ENCODE measurements at regions not wholly inside any gene's neighbourhood (a gene's known extent, or its start where the extent isn't known, plus 50 kb on each side); places are given as distances from the start of the nearest gene placed in this dataset.

GRCh38 chr15:95043933-95044313 is 812.6 kb downstream of the MCTP2 start:
- Mint-ChIP-seq H3K9me3 (peaks cover 22% of the 10 kb centered on the region), H3K4me3 (no peak overlapping the region), H3K27me3 (ENCODE audit: low read depth) (peaks cover 4% of the 10 kb centered on the region), H3K4me1 (peaks cover 56% of the 10 kb centered on the region), H3K27ac (peak overlapping the region; percentile 83), H3K36me3 (peaks cover 29% of the 10 kb centered on the region)
- TF ChIP-seq ATF6 (CRISPR knock-in tag; IDR thresholded peaks at IDR 0.05) = no peak
- TF ChIP-seq ZSCAN18 (CRISPR knock-in tag; IDR thresholded peaks at IDR 0.05) = no peak
- no peak for TF ChIP-seq SOX15 (CRISPR knock-in tag; IDR thresholded peaks at IDR 0.05)
- no peak for TF ChIP-seq NR2C2 (CRISPR knock-in tag; IDR thresholded peaks at IDR 0.05)
- no peak for TF ChIP-seq JAZF1 (CRISPR knock-in tag; IDR thresholded peaks at IDR 0.05)
- no peak for TF ChIP-seq ESRRA (CRISPR knock-in tag; IDR thresholded peaks at IDR 0.05; ENCODE audit: borderline replicate concordance)
- no peak for TF ChIP-seq CREB1 (CRISPR knock-in tag; IDR thresholded peaks at IDR 0.05)
- no peak for TF ChIP-seq GABPB1 (CRISPR knock-in tag; IDR thresholded peaks at IDR 0.05)
- TF ChIP-seq HMGXB4 (CRISPR knock-in tag; IDR thresholded peaks at IDR 0.05) = no peak
- DNase-seq (ENCODE audit: low spot score) (no peak), ATAC-seq (no peak)
- POLR2A ChIA-PET = no interaction called here
- CTCF ChIA-PET = interaction anchor here (1.3 to 1.4 kb wide), 2 partner anchors 20 to 216 kb away, joined by 3 read pairs; no protein-coding TSS in a partner anchor

GRCh38 chr15:95044745-95045417 is 813.5 kb downstream of the MCTP2 start:
- DNase-seq (ENCODE audit: low spot score) (no peak), ATAC-seq (peak; percentile 60)
- Mint-ChIP-seq H3K9me3 (peaks cover 32% of the 10 kb centered on the region), H3K36me3 (peaks cover 35% of the 10 kb centered on the region), H3K27ac (peak overlapping the region; percentile 83), H3K27me3 (ENCODE audit: low read depth) (peaks cover 4% of the 10 kb centered on the region), H3K4me1 (peaks cover 50% of the 10 kb centered on the region), H3K4me3 (peak overlapping the region; percentile 42)
- ChIA-PET POLR2A (interaction anchor here (0.5 kb wide), 1 partner anchor 242 kb away, joined by 11 read pairs; no protein-coding TSS in a partner anchor), CTCF (interaction anchor here (1.3 kb wide), 1 partner anchor 21 kb away, joined by 3 read pairs; no protein-coding TSS in a partner anchor)
- TF ChIP-seq ZBTB21 (CRISPR knock-in tag; IDR thresholded peaks at IDR 0.05; ENCODE audit: borderline replicate concordance) (no peak), TCF7 (CRISPR knock-in tag; IDR thresholded peaks at IDR 0.05; ENCODE audit: low read depth) (no peak), ATF6 (CRISPR knock-in tag; IDR thresholded peaks at IDR 0.05) (no peak), IRF1 (CRISPR knock-in tag; IDR thresholded peaks at IDR 0.05) (no peak), ATF3 (CRISPR knock-in tag; conservative IDR thresholded peaks at IDR 0.05) (no peak), E2F4 (CRISPR knock-in tag; IDR thresholded peaks at IDR 0.05; ENCODE audit: borderline replicate concordance, low read depth) (no peak), PRRX2 (CRISPR knock-in tag; IDR thresholded peaks at IDR 0.05) (no peak), TP53 (CRISPR knock-in tag; IDR thresholded peaks at IDR 0.05) (no peak), NR2C2 (CRISPR knock-in tag; IDR thresholded peaks at IDR 0.05) (no peak), ZNF263 (CRISPR knock-in tag; IDR thresholded peaks at IDR 0.05; ENCODE audit: low read depth) (no peak), E2F5 (CRISPR knock-in tag; IDR thresholded peaks at IDR 0.05) (no peak), MYBL2 (CRISPR knock-in tag; IDR thresholded peaks at IDR 0.05) (no peak), FOXJ3 (CRISPR knock-in tag; IDR thresholded peaks at IDR 0.05; ENCODE audit: borderline replicate concordance) (no peak), KAT7 (CRISPR knock-in tag; IDR thresholded peaks at IDR 0.05; ENCODE audit: borderline replicate concordance) (no peak)
